ENCODE measurements at regions not wholly inside any gene's neighbourhood (a gene's known extent, or its start where the extent isn't known, plus 50 kb on each side); places are given as distances from the start of the nearest gene placed in this dataset.

DNA sequence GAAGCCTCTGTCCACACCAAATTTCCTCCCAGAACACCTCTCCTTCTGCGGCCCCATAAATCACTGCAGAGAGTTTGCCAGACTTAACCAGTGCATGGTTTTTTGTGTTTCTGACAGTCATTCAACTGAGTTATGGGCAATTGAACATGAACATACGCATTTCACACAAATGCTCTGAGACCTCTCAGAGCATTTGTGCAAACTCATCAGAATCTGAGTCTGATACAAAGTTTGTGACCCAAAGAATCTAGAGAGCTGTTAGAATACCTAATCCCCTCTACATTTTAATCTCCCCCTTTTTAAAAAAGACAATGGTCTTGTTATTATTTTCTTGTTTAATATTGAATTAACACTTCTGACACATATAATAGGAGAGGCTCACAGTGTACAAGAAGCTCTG is 416.9 kb upstream of the SMARCA2 start:
- no peak for DNase-seq

DNA sequence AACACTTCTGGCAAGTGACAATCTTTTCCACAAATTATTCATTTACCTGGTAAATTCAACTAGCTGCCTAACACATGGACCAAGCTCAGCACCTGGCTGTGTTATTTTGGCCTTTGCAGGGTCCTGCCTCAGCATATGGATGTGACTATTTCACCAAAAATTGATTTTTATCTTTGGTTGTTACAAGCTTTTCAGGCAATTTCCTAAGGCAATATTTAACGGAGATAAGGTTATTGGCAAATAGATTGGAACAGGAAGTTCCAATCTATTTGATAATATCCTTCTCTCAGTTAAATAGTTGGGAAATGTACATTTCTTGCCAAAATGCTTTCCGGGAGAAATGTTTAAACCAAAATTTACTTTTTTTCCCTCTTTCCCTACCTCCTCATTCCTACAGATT is 415.2 kb upstream of the SMARCA2 start:
- DNase-seq, result no peak

DNA sequence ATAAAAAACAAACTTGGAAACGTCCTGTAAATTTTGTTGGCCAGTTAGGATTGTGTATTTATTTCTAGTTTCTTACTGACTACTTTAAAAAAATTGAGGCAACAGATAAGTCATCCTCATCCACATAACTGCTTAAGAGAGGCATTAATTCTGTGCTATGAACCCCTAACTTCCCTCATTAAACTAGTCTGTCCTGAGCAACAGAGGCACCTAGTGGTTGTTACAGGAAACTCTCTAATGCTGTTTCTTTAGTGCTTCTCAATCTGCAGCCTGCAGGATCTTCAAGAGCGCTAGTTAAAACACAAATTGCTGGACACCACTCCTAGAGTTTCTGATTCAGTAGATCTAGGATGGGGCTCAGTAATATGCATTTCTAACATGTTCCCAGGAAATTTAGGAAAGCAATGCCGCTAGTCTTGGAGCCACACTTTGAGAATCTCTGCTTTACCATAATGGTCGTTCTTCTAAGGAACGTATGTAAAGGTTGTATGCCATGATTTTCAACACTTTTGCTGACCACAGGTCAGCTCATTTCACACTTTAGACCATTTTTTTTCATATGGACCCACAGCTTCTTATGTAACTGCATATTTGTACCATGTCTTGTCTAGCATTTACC is 410.1 kb upstream of the SMARCA2 start:
- DNase-seq, result peak; percentile 58

GRCh38 chr9:1606253-1606652 is 408.9 kb upstream of the SMARCA2 start:
- peak; percentile 13 for DNase-seq

GRCh38 chr9:1612886-1613285 is 402.3 kb upstream of the SMARCA2 start:
- no peak for DNase-seq

GRCh38 chr9:1617419-1617818 is 397.7 kb upstream of the SMARCA2 start:
- DNase-seq, result no peak

GRCh38 chr9:1619915-1620710 is 395.0 kb upstream of the SMARCA2 start:
- peak; percentile 3 for DNase-seq

DNA sequence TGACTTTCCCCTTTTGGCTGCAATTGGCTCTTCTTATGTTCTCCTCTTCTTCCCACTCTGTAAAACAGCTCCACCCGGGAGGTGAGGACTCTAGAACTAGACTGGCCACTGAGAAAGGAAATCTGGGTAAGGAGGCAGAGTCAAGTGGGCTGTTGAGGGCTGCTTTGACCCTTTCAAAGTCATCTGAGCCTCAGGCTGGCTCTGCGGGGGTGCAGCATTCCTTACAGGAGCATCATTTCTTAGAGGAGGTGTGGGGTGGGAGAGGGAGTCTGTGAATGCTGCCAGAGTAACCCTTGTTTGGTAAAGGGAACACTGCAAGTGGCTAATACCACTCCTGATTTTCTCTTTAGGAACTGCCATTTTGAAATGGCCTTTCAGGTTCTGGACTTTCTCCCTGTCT is 377.7 kb upstream of the SMARCA2 start:
- DNase-seq, result no peak

DNA sequence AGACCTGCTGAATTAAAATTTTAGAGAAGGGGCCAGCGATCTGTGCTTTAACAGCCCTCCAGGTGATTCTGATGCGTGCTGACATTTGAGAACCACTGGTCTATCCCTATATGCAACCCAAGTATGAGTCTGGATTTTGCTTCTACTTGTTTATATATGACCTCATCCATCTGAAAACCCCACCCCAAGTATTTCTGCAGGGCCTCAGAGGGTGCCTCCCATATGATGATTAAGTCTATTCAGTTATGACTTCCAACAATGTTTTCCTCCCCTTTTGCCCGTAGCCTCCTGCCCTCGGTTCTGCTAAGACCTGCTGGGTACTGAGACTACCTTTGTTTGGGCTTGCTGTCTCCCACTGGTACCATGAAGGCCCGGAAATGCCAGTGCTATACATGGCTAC is 376.0 kb upstream of the SMARCA2 start:
- DNase-seq, result no peak

- DNase-seq, result no peak
Measured at GRCh38 chr9:1647776-1648175, 367.4 kb upstream of the SMARCA2 start.

- DNase-seq, result no peak
Measured at GRCh38 chr9:1653282-1653681, 361.9 kb upstream of the SMARCA2 start.

DNA sequence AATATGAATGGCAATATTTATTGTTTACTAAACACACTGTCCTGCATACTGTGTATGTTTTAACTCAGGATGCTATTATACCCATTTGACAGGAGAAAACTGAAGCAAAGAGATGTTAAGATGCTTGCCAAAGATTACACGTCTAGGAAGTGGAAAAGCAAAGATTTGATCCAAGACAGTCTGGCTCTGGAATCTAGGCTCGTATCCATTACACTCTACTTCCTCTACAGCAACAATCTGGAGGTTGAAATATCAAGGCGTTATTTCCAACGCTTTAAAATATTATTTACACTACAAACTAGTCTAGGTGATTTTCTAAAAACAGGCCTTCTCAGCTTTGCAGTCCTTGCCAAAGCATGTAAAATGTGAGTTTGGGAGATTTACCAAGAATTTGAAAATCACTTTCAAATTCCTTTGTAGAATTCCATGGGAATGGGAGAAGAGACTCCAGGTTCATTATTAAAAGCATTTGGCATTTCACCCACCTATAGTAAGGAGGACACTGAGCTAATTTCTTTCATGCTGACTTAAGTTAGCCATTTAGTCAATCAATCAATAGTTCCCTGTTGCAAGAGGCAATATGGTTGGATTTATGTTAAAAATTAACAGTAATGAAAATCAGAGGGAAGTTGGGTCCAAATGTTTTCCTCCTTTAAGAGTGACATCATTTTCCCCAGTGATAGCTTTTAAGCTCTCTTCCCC is 356.3 kb upstream of the SMARCA2 start:
- DNase-seq, result no peak

GRCh38 chr9:1659363-1659690 is 355.8 kb upstream of the SMARCA2 start:
- DNase-seq, result no peak

GRCh38 chr9:1668441-1668840 is 346.7 kb upstream of the SMARCA2 start:
- no peak for DNase-seq

DNA sequence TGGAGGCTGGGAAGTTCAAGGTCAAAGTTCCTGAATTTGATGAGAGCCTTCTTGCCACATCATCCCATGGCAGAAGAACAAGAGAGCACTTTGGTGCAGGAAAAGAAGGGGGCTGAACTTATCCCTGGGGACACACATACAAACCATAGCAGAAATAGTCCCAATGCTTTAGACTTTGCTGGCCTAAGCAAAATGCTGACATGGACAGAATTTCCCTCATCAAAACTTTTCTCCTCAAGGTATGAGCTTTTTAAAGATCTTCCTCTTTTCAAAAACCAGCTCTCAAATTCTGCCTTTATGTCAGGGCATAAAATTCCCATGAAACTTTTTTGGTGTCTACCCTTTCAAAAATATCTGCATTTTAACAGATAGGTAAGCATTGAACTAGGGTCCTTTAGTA is 341.8 kb upstream of the SMARCA2 start:
- DNase-seq, result no peak

DNA sequence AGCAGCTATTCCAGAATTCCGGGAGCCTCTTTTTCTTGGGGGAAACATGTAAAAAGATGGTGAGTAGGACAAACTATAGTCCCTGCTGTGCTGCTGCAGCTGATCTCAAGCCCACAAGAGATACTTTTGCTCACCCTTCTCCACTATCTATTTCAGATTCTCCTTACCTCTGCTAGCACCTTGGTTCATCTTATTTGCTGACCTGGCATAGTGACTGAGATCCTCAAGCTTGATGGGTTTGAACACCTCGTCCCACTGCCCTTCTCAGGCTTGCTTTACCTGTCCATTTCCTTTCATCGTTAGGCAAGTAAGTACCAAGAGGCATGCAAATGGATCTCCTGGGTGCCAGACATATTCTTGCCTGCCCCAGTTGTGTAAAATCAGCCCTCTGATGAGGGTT is 338.4 kb upstream of the SMARCA2 start:
- no peak for DNase-seq

GRCh38 chr9:1683951-1684350 is 331.2 kb upstream of the SMARCA2 start:
- no peak for DNase-seq

- no peak for DNase-seq
Measured at GRCh38 chr9:1698991-1699390, 316.2 kb upstream of the SMARCA2 start.

DNA sequence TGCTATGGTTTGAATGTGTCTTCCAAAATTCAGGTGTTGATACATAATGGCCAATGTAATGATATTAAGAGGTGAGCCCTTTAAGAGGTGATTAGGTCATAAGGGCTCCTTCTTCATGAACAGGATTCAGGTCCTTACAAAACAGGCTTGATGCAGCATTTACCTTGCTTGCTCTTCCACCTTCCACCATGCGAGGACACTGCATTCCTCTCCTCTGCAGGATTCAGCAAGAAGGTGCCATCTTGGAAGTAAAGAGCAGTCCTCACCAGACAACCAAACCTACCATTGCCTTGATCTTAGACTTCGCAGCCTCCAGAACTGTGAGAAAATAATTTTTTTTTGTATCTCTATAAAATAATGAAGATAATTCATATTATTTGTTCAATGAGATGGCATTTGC is 314.0 kb upstream of the SMARCA2 start:
- DNase-seq, result no peak

GRCh38 chr9:1702701-1703100 is 312.4 kb upstream of the SMARCA2 start:
- no peak for DNase-seq

- DNase-seq, result no peak
Measured at GRCh38 chr9:1707291-1707690, 307.9 kb upstream of the SMARCA2 start.

DNA sequence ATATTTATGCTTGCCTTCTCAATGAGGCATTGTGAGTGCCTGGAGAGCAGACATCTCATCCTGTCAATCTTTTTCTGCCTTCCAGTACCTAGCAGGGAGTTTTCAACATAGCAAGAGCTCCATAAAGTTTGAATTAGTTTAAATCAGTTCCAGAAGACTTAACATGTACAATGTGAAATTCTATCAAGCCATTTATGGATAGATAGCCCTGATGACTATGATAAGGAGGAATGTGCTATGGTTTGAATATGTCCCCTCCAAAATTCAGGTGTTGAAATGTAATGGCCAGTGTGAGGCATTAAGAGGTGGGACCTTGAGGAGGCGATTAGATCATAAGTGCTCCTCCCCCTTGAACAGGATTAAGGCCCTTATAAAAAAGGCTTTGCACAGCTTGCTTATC is 306.9 kb upstream of the SMARCA2 start:
- DNase-seq, result no peak

GRCh38 chr9:1709347-1709746 is 305.8 kb upstream of the SMARCA2 start:
- DNase-seq, result peak; percentile 33

- no peak for DNase-seq
Measured at GRCh38 chr9:1712861-1713450, 302.2 kb upstream of the SMARCA2 start.

All from hematopoietic multipotent progenitor cell treated with erythropoietin and hydrocortisone succinate and interleukin-3 and kit ligand, for 4 days (in vitro differentiated cells).